GM18520 (cell line): ENCODE measurements at regions not wholly inside any gene's neighbourhood (a gene's known extent, or its start where the extent isn't known, plus 50 kb on each side); places are given as distances from the start of the nearest gene placed in this dataset.

Source experiments
- ATAC-seq: cut with Tn5 transposase; IDR thresholded peaks from one replicate; pipeline ENCODE4 v1.9.1; 2021; ENCODE audit not compliant: unreplicated experiment

DNA sequence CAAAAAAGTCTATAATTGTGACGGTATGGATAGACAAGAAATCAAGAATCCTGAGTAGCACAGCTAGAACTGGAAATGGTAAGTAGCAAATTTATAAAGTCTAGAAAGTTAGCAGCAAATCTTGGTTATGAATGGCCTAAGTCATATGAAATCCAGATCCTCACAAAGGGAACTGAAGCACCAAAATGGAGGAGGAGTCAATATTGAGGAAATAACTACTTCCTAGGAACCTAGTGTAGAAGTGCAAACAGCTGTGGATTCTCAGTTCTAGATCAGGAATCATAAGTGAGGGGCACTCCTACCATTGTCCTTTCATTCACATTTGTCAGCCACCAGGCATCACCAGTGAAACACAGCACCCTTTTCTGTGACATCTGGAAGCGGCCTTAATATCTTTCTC lies 202.2 kb upstream of the DCN start:
- no peak for ATAC-seq

DNA sequence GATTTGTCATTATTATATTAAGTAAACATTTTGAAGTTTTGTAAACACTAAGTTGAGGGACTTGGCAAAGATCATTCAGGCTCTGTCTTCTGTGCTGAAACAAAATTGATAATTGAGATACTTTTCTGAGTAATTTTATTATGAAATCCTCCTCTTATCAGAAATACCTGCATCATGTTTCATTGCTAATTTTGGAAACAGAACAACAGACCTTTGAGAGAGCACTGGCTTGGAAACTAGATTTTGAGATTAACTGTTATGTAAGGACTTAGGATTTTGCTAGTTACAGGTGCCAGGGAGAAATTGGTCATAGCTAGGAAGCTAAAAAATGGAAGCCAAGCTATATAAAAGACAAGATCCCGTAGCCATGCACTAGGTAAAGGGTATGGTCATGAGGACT lies 201.7 kb upstream of the DCN start:
- no peak for ATAC-seq

GRCh38 chr12:91383099-91383498 lies 200.5 kb upstream of the DCN start:
- no peak for ATAC-seq

DNA sequence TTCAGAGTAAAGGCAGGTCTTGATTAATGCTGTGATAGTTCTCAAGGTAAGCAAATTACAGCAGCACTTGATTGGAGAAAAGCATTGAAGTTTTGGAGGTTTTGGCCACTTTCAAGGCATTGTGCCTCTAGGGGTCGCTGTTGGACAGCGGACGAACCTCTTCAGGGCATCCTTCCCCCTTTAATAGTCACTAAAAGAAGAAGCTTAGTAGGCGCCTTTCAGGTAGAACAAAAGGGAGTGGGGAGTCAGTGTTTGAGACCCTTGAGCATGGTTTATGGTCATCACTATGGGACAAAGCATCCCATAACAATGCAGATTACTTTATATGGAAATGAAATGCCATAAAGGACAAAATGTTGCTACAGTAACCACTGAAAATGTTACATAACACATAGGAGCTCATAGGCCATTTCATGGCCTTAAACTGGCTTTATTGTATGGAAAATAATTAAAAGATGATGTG lies 199.5 kb upstream of the DCN start:
- ATAC-seq, result peak; percentile 49

GRCh38 chr12:91381309-91381804 lies 198.7 kb upstream of the DCN start:
- no peak for ATAC-seq

DNA sequence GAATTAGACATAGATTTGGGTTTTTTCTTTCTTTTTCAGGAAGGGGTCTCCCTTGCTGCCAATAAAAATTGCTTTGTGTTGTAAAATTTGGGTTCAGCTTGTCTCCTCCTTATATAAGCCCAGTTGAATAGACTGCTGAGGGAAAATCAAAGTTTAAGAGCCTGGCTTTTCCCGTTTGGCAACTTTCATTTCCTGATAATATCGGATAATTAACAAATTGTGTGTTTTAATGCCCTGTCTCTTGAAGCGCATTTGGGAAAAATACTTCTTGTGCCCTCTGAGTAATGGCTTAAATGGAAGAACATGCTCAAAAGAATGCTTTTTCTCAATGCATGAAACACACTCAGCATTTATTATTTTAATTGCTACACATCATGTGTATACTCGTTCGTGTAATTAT lies 198.0 kb upstream of the DCN start:
- no peak for ATAC-seq

DNA sequence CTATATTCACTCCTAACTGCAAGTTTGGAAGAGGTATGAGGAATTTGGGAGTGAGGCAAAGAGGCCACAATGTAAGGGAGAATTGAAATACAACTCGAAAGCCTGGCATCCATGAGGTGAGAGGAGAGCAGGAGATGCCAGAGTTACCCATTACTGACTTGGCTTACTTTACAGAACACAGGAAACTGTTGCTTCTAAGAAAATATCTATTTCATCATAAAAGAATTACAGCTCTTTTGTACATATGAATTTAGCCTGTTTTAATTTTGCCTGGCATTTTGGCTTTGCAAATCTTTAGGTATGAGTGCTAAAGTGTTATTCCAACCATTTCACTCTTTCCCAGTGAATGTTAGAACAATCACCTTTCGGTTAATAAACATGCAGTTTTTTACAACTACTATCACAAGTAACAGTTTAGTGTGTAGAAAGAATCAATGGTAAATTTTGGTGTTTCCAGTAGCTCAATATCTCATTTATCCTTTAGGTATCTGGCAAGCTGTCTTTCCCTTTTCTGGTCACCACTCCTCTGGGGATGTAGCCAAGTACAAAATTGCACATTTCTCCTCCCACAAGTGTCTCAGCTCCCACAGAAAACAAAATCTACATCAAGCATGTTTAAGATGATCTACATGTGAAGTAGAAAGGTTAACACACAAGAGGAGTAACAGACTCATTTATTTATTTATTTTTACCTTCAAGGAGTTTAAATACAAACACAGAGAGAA lies 196.6 kb upstream of the DCN start:
- ATAC-seq, result no peak

DNA sequence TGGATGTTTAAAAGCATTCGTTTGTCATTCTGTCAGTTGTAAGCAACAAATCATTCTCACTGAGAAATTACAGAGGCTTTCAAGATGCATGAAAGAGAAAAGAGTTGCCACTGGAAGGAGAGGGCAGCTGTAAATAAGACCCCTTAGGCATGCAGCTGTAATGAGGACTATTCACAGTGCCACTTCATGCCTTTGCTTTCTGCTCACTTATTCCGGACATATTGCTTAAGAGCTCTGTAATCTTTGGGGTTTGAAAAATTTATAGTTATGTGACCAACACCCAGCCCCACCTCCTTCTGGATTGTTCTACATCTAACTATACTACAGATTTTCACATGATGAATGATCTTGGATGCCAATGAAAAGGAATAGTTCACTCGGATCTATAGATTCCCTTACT lies 194.8 kb upstream of the DCN start:
- no peak for ATAC-seq

- ATAC-seq, result no peak
Measured at GRCh38 chr12:91373086-91373485, 190.5 kb upstream of the DCN start.

GRCh38 chr12:91370086-91370868 lies 187.7 kb upstream of the DCN start:
- ATAC-seq, result no peak

DNA sequence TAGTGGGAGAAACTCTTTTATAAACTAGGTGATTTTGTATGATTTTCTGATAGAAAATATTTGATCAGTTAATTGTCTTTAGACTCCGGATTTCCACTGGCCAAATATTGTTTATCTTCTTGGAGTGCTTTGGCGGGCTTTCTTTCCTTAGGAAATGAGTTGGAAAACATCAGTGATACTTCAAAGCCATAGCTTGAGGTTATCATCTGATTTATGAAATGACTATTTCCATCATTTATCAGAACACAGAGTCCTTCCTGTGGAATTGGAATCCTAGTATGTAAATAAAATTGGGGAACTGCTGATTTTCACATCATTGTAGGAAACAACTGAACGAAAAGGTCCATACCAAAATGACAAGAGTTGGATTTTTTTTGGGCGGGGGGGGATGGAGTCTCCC lies 186.0 kb upstream of the DCN start:
- ATAC-seq, result no peak

- ATAC-seq, result no peak
Measured at GRCh38 chr12:91367234-91367849, 184.7 kb upstream of the DCN start.

GRCh38 chr12:91364471-91365184 lies 182.0 kb upstream of the DCN start:
- ATAC-seq, result no peak

DNA sequence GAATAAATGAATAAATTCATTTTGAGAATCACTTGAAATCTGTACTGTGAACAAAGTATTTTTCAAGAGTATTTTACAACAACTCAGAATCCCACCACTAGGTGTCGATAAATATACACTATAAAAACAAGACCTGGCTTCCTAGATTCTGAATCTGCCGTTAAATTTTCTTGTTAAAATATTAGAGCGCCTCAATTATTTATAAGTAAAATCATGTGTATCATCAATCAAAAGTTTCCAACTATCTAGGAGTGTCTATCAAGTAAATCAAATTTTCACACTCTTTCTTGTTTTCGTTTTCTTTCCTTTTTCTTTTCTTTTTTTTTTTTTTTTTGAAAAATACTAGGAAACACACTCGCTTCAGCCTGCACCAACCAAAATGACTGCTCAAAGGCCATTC lies 179.2 kb upstream of the DCN start:
- ATAC-seq, result no peak

GRCh38 chr12:91357381-91357780 lies 174.8 kb upstream of the DCN start:
- ATAC-seq, result no peak

DNA sequence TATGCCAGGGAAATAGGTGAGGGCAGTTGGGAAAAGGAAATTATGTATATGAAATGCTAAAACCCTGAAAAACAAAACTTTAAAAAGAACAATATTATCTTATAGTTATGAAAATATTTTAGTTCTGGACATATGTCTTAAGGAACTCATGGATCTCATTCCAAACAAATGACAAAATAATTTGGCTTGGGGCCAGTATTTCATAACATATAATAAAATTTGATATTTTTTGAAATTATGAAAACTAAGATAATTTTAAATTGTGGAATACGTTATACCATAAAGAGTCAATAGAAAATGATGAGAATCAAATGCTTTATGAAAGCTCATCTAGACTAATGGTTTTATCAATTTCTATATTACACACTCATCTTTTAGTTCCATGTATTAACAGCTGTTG lies 173.8 kb upstream of the DCN start:
- no peak for ATAC-seq

- ATAC-seq, result peak; percentile 91
Measured at GRCh38 chr12:91355150-91356006, 172.8 kb upstream of the DCN start.

DNA sequence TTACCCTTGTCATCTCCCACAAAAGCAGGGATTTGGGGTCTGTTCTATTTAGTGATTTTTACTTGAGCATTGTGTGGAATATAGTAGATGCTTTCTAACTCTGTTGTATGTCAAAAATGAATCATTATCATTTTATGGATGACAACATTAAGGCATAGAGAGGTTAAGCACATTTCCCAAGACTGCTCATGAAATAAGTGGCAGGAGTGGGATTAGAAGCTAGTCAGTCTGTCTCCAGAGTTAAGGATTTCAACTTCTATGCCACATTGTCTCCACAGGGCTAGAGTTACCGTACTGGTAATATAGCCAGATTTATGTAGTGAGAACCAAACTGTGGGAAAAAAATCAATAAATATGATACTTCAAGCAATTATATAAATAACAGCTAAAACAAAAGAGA lies 170.6 kb upstream of the DCN start:
- no peak for ATAC-seq

DNA sequence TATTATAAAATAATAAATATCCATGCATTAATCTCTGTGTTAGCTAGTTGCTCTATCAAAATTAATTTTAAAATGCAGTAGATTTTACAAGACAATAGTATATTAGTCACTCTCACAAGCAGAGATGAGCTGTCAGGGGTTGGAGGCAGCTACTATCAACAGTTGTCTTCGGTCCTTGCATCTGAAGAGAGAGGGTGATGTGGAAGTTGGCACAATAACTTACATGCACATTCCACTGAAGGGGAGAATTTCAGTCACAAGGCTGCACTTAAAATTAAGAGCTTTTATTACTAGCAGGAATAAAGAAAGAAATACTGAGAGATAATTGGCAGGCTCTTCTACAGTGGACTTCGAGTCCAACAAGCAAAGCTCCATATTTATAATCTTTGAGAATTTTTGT lies 166.9 kb upstream of the DCN start:
- no peak for ATAC-seq

DNA sequence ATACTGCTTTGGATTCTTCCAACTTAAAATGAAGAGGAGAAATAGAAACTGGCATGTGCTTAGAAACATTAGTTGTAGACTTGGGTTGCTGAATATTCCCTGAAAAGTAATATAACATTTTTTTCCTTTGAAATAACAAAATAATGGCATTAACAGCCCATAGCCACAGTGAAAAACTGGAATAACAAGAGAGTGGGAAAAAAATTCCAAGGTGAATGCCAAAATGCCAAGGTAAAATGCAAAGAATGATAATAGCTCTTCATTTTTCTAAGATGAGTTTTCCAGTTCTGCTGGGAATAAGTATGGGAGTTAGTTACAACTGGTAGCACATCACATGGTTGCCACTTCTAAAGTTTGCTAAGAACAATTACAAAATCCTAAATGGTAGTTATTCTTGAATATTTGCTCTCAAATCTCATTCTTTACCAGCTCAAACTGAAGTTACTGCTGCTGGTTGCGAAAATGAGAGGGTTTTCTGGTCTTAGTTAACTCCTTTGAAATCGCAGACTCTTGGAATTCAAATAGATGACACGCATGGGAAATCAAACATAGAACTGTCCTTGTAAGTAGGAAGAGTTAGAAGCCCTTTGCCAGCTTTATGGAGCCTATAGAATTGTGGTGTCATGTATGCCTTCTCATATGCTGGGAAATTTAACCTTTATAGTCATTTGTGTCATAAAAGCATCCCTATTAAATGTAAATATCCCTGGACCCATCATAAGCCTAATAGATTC lies 165.0 kb upstream of the DCN start:
- no peak for ATAC-seq
